ENCODE measurements at regions not wholly inside any gene's neighbourhood (a gene's known extent, or its start where the extent isn't known, plus 50 kb on each side); places are given as distances from the start of the nearest gene placed in this dataset.

DNA sequence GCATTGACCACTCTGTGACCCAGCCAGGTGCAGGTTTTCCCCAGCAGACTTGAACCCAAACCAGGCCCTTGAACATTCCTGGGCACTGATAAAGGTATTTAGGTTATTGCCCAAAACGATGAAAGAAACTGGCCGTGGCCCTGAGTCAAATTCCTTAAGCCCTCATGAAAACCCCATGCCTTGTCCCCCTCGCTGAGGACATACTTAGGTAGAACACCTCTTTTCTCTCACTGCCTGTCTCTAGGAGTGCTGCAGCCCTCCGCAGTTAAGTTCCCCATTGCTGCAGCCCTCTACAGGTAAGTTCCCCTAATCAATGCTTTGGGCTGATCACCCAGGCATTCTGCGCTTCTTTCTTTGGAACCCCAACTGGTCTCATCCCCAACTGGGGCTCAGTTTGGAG, 961.6 kb downstream of the TBC1D22A start:
- TF ChIP-seq EZH2 (IDR thresholded peaks at IDR 0.05; ENCODE audit: insufficient read depth, poor library complexity, severe bottlenecking) (no peak), EZH2phosphoT487 (IDR thresholded peaks at IDR 0.05; ENCODE audit: insufficient read depth, low read depth) (no peak)
